OCI-LY3 (cell line): ENCODE measurements at regions not wholly inside any gene's neighbourhood (a gene's known extent, or its start where the extent isn't known, plus 50 kb on each side); places are given as distances from the start of the nearest gene placed in this dataset.

Source experiments
- EZH2phosphoT487 ChIP-seq: fragments of 200-600 bp; shearing (Covaris generic); IDR thresholded peaks from 2 replicates; pipeline ENCODE4 v1.6.1; 2018; ENCODE audit warnings: antibody characterized with exemption, mixed run types, low read depth
- TF ChIP-seq, protein P1 (sequence below): fragments of 200-600, 300-600 bp; sonication (generic); IDR thresholded peaks from 2 replicates; pipeline ENCODE4 v1.5.1; 2014; ENCODE audit warnings: antibody characterized with exemption, low read length, low read depth

DNA sequence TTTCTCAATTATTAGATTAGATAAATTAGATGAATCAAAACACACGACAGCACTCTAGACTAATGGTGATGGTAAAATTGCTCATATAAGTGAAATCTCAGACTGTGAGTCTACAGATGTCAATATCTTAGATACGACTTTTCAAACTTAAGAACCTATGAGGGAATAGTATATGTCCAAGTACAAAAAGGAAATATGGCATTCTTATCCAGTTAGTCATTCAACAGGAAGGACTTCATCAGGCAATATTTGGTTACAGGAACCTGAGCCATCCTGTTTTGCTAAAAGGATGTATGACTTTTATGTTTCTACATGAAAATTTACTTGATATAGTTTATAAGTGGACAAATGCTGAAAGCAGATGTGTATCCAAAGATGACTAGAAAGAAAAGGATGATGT lies 107.0 kb downstream of the CT47B1 start:
- TF ChIP-seq, protein P1, sequence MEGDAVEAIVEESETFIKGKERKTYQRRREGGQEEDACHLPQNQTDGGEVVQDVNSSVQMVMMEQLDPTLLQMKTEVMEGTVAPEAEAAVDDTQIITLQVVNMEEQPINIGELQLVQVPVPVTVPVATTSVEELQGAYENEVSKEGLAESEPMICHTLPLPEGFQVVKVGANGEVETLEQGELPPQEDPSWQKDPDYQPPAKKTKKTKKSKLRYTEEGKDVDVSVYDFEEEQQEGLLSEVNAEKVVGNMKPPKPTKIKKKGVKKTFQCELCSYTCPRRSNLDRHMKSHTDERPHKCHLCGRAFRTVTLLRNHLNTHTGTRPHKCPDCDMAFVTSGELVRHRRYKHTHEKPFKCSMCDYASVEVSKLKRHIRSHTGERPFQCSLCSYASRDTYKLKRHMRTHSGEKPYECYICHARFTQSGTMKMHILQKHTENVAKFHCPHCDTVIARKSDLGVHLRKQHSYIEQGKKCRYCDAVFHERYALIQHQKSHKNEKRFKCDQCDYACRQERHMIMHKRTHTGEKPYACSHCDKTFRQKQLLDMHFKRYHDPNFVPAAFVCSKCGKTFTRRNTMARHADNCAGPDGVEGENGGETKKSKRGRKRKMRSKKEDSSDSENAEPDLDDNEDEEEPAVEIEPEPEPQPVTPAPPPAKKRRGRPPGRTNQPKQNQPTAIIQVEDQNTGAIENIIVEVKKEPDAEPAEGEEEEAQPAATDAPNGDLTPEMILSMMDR = no peak
- TF ChIP-seq EZH2phosphoT487 = no peak
